HG03196 (cell line): ENCODE measurements at regions not wholly inside any gene's neighbourhood (a gene's known extent, or its start where the extent isn't known, plus 50 kb on each side); places are given as distances from the start of the nearest gene placed in this dataset.
"Not testable (repeated sequence)": the region's sequence is repeated elsewhere in the genome, so short reads cannot be mapped to it uniquely, and the experiment has no call there.

Source experiments
- ATAC-seq: cut with Tn5 transposase; IDR thresholded peaks from one replicate; pipeline ENCODE4 v1.9.1; 2021; ENCODE audit not compliant: unreplicated experiment

DNA sequence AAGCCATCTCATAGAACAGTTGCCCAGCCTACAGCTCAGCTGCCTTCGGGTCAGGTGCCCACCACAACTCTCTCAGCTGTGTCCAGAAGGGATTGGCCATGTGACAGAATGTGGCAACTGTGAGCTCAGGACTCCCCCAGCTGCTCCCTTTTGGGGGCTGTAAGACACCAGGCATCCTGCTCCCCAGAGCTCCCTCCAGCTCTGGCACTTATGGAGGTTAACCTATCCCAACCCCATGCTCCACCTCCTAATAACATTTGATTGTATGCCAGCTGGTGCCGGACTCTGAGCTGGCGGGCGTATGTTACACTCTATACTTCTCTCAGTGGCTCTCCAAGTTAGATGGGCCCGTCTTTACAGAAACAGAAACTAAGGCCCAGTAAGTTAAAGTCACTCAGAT, 222.8 kb downstream of the FAM43A start:
- ATAC-seq, result no peak

DNA sequence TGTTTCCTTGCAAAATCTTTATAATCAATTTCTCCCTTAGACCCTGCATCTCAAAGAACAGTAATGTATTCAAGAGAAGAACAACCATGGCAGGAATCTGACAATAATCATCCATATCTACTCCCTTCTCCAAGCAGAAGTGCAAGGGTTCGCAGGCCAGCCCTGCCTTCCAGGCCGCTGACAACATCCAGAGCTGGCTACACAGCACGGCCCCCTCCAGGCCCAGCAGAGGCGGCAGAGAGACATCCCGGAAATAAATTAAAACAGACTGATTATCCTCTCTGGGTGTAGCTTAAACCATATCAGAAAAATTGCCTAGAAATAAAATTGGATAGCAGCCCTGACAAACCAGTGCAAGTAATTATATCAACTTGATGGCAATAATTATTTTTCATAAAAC, 223.3 kb downstream of the FAM43A start:
- no peak for ATAC-seq

DNA sequence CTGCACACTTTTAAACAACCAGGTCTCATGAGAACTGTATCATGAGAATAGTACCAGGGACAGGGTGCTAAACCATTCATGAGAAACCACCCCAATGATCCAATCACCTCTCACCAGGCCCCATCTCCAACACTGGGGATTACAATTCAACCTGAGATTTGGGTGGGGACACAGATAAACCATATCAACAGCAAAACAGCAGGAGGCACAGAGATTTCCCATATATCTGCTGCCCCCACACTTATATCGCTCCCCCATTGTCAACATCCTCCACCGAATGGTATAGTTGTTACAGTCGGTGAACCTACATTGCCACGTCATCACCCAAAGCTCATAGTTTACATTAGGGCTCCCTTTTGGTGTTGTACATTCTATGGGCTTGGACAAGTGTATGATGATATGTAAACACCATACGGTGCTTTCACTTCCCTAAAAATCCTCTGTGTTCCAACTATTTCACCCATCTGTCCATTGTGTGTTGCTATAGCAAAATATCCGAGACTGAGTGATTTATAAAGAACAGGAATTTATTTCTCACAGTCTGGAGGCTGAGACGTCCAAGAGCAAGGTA, 224.8 kb downstream of the FAM43A start:
- ATAC-seq, result no peak

DNA sequence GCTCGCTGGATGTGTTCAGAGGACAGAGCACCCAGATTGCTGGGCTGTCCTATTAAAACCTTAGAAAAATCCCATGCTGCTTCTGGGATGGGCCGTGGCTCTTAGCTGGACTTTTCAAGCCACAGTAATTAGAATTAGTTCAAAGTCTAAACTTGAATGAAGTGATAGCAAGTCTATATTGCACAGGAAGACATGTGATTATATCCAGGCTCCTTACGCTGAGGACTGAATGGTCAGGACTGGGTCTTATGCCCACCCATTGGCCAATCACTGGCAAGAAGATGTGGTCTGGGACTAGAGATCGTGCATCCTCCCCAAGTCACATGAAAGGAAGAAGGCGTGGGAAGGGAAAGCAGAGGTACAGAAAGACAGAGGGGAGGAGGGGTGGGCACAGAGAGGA, 227.6 kb downstream of the FAM43A start:
- ATAC-seq, result no peak

DNA sequence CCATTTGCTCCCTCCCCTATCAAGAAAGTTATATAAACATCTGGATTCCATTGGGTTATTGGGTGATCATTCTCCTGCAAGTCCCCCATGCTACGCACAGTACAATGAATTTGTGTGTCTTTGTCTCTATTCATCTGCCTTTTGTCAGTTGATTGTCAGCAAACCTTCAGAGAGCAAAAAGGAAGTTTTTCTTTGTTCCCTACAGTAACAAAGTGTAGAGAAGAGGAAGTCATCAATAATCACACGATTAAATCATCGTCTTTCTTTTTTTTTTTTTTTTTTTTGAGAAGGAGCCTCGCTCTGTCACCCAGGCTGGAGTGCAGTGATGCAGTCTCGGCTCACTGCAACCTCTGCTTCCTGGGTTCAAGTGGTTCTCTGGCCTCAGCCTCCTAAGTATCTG, 239.2 kb downstream of the FAM43A start:
- ATAC-seq, result not testable (repeated sequence)

DNA sequence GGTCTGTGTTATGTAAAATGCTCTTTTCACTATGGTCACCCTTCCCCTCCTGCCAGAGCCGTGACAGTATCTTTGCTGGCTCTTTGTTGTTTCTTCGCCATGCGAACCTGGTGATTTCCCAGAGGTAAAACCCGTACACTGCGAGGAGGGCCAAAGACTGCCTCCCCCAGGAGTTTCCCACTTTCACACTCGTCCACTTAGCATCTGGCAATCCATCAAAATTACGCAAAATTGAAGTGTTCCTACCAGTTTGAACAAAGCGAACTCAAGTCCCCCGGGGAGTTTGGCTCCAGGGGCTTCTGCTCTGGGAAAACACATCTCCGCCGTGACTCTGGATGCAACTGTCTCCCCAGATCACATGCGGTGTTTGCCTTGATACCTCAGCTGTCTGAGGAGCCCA, 239.9 kb downstream of the FAM43A start:
- ATAC-seq, result no peak

DNA sequence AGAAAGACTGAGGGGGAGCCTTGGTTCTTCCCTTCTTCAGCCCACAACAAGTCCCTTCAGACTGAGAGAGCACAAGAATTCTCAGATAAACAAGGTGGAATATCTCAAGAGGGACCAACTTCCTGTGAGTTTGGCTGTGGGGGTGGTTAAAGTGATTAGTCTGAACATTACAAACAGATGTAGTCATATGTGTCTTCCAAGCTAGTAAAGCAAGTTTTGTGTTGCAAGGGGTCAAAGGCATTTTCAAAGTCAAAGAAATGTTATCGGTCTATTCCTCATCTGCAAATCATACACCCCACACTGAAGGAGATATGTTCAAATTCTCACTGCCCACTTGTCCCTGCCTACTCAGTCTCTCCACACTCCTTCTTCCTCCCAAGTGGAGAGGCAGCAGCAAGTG, 242.5 kb downstream of the FAM43A start:
- ATAC-seq, result no peak

DNA sequence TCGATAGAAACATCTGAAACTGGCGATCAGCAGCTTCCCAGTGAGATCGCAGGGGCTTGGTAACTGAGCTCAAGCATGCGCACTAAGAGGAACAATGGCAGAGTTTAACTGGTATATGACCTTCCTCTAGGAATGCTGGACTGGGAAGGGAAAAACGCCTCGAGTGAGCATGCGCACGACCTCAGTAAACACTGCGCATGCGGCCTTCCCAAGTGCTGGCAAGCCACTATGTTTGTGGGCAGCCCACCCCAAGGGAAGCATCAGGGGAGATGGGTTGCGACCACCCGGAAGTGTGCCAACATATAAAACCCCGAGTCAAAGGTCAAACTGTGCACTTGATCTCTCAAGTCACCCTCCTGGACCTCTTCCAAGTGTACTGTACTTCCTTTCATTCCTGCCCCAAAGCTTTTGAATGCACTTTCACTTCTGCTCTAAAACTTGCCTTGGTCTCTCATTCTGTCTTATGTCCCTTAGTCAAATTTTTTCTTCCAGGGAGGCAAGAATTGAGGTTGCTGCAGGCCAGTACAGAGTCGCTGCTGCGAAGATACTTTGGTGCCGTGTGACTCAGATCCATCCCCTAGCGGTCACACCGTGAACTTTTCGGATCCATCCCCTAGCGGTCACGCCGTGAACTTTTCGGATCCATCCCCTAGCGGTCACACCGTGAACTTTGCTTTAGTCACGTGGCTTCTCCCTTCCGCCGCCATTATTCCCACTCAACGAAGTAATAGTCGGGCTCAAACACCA, 243.3 kb downstream of the FAM43A start:
- ATAC-seq, result no peak

DNA sequence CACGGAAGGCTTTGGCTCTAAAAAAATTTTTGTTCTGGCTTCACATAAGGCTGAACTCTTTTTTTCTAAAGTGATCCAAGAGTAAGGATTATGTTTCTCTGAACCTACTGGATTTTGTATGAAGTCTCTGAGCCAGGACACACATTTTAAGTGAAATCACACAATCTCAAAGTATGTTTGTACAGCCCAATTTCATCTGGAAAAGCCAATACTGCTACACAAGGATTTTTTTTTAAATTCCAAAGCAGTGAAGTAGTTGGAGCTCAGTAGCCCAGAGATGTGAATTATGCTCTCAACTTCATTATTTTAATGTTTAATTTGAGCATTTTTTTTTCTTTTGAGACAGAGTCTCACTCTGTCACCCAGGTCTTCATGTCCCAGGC, 243.9 kb downstream of the FAM43A start:
- no peak for ATAC-seq

DNA sequence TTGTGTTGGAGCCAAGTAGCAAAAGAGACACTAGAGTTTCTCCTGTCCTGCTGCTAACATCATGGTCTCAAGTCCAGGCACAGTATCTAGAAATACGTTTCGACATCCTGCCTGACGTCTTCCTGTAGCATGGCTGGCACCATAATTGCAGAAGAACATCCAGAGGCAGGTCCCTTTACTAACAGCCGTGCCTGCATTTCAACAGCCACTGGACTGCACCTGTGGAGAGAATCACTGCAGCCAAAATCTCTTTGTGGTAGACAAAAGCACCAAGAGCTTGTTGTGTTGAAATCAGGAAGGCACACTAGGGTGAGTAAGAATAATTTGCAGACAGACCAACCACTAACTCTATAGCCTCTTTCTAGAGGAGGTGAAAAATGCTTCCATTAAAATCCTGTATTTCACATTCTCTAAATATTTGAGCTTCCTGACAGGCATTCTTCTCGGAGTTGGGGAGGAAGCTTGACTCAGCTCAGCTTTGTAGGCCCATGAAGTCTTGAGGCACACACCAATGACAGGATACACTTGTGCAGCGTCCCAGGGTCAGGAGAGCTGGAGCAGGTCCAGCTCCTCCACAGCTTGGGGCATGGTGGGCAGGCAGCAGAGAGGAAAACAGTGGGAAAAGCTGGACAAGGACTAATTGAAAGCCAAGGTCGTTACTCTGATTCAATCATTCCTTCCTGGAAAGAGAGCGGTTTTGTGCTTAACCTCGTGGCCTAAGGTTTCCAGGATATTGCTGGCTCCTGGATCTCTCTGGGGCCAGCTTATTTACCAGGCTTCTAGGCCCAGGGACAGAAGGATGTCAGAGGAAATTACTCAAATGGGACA, 244.9 kb downstream of the FAM43A start:
- ATAC-seq, result no peak

DNA sequence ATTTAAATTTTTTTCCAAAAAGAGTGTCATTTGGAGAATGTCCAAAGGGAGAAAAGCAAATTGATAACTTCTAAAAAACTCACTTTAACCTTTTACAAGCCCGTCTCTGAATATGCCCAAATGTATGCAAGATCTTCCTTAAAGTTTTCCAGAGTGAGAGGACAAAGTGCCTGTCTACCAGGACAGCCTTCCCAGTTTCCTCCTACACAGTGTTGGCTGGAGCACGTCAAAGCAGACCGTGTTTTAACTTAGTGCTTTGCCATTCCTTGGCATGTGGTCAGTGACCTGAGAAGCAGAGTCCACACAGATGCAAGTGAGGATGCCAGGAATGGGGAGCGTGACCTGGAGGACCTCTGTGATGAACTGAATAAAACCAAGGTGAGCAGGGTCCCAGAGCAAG, 245.7 kb downstream of the FAM43A start:
- ATAC-seq, result no peak

DNA sequence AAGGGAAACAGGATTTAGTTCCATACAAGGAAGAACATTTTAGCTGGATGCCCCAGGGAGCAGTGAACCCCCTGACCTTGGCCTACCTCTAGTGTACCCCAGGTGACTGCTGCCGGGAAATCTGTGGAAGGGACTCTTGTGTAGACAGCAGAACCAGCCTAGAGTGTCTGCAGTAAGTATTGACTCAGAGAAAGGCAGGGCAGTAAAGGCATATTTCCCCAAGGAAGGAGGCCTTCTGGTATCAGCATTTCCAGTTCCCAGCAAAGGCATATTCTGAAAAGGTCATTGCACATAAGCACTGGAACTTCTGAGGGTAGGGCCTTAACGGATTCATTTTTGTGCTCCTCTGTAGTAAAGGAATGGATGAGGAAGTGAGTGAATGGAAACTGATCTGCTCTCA, 246.2 kb downstream of the FAM43A start:
- ATAC-seq, result no peak

DNA sequence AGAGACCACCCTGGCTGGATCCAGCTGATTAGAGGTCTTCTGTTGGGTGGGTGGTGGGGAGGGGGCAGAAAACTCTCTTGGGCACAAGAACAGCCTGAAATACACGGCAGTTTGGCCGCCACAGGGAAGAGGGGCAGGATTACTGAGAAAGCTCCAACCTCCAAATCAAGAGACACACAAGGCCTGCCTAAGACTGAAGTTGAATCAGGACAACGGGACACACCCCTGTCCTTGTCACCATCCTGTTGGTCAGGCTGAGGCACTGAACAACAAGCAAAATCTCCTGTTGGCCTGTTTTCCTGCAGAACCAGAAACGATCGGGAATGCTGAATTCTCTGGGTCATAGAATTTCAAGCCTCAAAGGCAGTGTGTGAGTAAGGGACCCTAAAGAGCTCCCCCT, 247.8 kb downstream of the FAM43A start:
- no peak for ATAC-seq

DNA sequence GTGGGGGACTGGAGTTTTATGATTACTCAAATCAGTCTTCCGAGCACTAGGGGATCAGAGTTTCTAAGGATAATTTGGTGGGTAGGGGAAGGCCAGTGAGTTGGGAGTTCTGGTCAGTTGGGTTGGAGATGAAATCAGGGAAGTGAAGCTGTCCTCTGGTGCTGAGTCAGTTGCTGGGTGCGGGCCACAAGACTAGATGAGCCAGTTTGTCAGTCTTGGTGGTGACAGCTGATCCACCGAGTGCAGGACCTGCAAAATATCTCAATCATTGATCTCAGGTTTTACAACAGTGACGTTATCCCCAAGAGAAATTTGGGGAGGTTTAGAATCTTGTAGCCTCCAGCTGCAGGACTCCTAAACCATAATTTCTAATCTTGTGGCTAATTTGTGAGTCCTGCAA, 249.4 kb downstream of the FAM43A start:
- ATAC-seq, result no peak

DNA sequence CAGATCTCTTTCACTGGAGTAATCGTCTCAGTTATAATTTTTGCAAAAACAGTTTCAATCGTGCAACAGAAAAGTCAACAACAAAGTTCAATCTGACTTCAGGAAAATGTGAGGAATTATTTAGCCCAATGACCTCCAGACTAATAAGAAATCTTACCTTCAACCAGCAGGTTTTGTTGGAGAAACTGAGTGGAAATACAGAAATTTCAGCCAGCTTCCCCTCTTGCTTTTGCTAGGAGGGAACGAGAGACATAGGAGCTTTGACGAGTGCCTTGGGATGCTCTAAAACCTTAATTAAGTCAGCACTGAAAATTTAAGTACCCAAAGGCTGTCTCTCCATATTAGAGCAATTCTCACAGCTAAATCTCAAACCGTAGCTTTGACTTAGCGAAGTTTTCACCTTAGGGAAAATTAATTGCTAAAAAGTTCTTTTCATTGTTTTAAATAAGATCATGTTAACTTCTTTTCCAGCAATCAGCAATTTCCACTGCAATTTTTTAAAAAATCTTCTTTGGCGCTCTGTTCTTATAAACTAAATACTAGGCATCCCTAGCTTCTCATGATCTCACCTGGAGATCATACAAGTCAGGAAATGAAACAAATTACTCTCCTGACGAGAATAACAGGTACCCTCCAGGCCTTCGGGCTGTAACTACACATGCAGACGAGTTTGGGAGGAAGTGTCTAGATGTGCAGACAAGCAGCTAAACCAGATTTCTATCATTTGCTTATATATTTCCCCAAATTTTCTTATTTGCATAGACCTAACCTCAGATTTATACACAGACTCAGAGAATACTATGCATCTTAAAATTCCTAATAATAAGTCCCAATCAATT, 250.2 kb downstream of the FAM43A start:
- no peak for ATAC-seq

DNA sequence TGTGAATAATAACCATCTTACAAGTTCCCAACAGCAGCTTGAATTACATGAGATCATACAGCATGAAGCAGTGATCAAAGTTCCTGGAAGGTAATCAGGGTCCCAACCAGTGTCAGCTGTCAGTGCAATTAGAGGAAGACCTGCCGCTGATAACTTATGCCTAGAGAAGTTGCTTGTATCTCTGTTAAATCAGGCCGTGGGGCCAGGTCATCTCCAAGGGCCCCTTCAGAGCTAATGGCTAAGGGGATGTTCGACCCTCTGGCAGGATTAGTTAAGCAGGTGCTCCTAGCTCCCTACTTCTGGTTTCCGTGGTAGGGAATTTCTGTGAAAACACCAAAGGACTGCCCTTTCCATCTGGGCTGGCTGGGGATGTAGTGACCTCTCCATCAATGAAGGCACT, 251.0 kb downstream of the FAM43A start:
- ATAC-seq, result no peak

DNA sequence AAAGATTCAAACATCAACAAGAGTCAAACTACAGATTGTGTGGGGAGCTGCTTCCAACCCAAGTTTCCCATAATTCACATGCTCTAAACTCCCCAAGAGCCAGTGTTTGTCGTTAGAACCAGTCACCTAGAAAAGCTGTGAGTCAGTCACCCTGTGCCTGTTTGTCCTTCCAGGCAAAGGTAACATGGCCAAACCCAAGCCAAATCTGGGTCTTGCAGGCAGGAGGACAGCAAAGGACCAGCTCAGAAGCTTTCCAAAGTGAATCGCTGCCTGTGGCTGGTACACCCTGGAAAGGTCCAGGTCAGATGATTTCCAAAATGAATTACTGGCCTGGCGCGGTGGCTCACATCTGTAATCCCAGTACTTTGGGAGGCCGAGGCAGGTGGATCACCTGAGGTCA, 251.5 kb downstream of the FAM43A start:
- ATAC-seq, result no peak

DNA sequence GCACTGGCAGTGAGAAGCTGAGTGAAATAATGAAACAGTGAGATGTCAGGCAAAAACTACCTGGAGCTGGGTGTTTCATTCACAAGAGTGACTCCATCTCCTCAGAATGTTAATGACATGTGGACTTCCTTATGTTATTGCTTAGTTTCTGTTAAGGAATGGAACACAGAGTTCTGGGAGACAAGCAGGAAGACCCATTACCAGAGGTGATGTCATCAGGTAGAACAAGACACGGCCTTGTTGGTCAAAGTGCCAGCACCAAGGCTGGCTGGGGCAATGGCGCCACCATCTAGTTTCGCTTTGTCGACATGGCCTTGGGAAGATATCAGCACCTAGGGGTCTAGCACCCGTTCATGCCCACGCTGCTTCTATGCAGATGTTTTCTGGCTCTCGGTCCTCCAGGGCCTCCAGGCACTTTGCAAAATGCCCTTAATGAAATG, 252.2 kb downstream of the FAM43A start:
- ATAC-seq, result no peak

DNA sequence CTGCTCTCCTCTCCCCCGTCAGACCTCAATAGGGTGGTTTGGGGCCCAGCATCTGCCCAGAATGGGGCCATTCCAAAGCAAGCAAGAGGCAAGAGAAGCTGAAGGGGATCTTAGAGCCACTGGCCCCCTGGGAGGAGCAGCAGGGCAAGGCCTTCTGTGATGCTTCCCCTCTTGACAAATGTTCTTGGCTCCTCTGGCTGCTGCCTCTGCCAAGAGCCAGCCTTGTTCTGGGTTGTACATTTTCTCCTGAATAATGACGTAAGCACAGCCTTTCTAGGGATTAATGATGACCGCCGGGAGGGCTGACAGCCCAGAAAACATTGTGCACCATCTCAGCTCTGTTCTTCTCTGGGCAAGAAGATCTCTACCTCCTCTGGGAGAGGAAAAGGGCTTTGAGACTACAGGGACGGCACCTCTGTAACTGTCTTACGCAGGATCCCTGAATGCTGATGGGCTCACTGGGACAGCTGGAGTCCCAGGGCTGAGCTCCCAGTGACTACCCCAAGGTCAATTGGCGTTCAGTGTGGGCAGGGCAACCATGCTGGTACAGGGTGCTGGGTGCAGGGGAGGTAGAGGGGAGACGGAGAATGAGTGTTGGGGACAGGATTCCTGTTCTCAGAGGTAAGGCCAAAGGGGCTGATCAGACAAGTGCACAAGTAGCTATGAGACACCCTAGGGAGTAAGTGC, 253.3 kb downstream of the FAM43A start:
- no peak for ATAC-seq

DNA sequence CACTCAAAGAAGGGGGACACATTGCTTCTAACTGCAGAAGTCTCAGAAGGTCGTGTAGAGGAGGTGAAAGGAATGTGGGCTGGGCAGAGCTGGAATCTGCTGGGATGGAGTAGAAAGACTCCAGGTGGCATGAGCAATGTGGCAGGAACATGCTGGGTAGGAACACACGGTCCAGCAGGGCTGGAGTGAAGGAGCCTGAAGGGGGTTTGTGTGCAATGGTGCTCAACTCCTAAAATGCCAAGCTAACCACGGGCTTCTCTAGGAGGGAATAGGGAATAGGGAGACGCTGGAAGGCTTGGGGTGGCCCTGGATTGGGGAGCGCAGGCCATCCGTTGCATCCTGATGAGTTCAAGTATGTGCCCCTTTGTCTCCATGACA, 253.8 kb downstream of the FAM43A start:
- ATAC-seq, result no peak
